CD14-positive monocyte (primary cell): ENCODE measurements at regions not wholly inside any gene's neighbourhood (a gene's known extent, or its start where the extent isn't known, plus 50 kb on each side); places are given as distances from the start of the nearest gene placed in this dataset.

Experiments
- DNase-seq, 3 donors: peaks; one replicate each; pipeline ENCODE4 v3.0.0-alpha.2; 2011 to 2022
- H2AFZ ChIP-seq: 2 replicates; pipeline ENCODE4 v1.6.0; 2012; ENCODE audit warnings: mild to moderate bottlenecking, low read depth, low read length, inconsistent platforms; ENCODE audit not compliant: insufficient read depth, poor library complexity, severe bottlenecking
- H3K27ac ChIP-seq, 2 donors: 1 replicate in 1 of 2; 2 replicates in 1 of 2; pipeline ENCODE4 v1.5.1; 2012 to 2013; ENCODE audit warnings: low read length in 2 of 2, control low read depth in 1 of 2, inconsistent platforms in 1 of 2, low read depth in 1 of 2, mild to moderate bottlenecking in 1 of 2
- H3K27me3 ChIP-seq, 2 donors: one replicate each; pipeline versions ENCODE4 v1.6.0 to v1.6.1; 2011 to 2013; ENCODE audit warnings: low read length in 2 of 2; ENCODE audit not compliant: control insufficient read depth in 2 of 2, insufficient read depth in 2 of 2
- H3K36me3 ChIP-seq, 2 donors: replicated peaks in 1 of 2; 1 replicate in 1 of 2; 2 replicates in 1 of 2; pipeline versions ENCODE4 v1.5.1 to v1.6.1; 2012 to 2013; ENCODE audit warnings: low read length in 2 of 2, control low read depth in 1 of 2, inconsistent platforms in 1 of 2, mild to moderate bottlenecking in 1 of 2; ENCODE audit not compliant: insufficient read depth in 2 of 2, control insufficient read depth in 1 of 2
- H3K4me1 ChIP-seq, 2 donors: 1 replicate in 1 of 2; 2 replicates in 1 of 2; pipeline versions ENCODE4 v1.5.1 to v1.6.1; 2012 to 2013; ENCODE audit warnings: low read length in 2 of 2, control low read depth in 1 of 2, inconsistent platforms in 1 of 2, mild to moderate bottlenecking in 1 of 2, moderate library complexity in 1 of 2; ENCODE audit not compliant: insufficient read depth in 2 of 2, control insufficient read depth in 1 of 2
- H3K4me2 ChIP-seq: replicated peaks from 2 replicates; pipeline ENCODE3; 2012; ENCODE audit warnings: low read length, moderate library complexity, mild to moderate bottlenecking; ENCODE audit not compliant: poor library complexity, severe bottlenecking; ENCODE audit errors: extremely low read depth
- H3K4me3 ChIP-seq, 3 experiments: fragments of 200-600 bp in 1 of 3; sonication (generic) in 1 of 3; replicated peaks in 1 of 3; 1 replicate in 2 of 3; 2 replicates in 1 of 3; pipeline ENCODE4 v1.5.1; 2011 to 2013; ENCODE audit warnings: low read length in 3 of 3, mild to moderate bottlenecking in 3 of 3, control low read depth in 2 of 3, low read depth in 2 of 3, inconsistent platforms in 1 of 3, moderate library complexity in 1 of 3
- H3K79me2 ChIP-seq: 2 replicates; pipeline ENCODE4 v1.6.0; 2012; ENCODE audit warnings: mild to moderate bottlenecking, control low read depth, inconsistent platforms, low read length, moderate library complexity; ENCODE audit not compliant: insufficient read depth
- H3K9ac ChIP-seq: 2 replicates; pipeline ENCODE4 v1.6.0; 2017; ENCODE audit warnings: low read length, mild to moderate bottlenecking; ENCODE audit not compliant: insufficient read depth, poor library complexity, severe bottlenecking
- H3K9me3 ChIP-seq, 2 donors: replicated peaks in 1 of 2; 1 replicate in 1 of 2; 2 replicates in 1 of 2; pipeline versions ENCODE4 v1.5.1 to v1.6.1; 2012 to 2013; ENCODE audit warnings: low read length in 2 of 2, control low read depth in 1 of 2; ENCODE audit not compliant: control insufficient read depth in 1 of 2, insufficient read depth in 1 of 2
- H4K20me1 ChIP-seq: 2 replicates; pipeline ENCODE4 v1.6.0; 2012; ENCODE audit warnings: mild to moderate bottlenecking, low read length, control low read depth, moderate library complexity; ENCODE audit not compliant: insufficient read depth
- H3K27ac Mint-ChIP-seq, 7 donors: one replicate each; pipeline ENCODE4 v1.8.0; 2020; ENCODE audit warnings: mild to moderate bottlenecking in 7 of 7, mixed read lengths in 7 of 7, moderate library complexity in 6 of 7, inconsistent platforms in 2 of 7
- H3K27me3 Mint-ChIP-seq, 3 donors: one replicate each; pipeline ENCODE4 v1.8.0; 2021 to 2022; ENCODE audit warnings: low read depth in 3 of 3, mild to moderate bottlenecking in 3 of 3, mixed read lengths in 3 of 3, moderate library complexity in 3 of 3, inconsistent platforms in 1 of 3
- H3K36me3 Mint-ChIP-seq, 2 donors: one replicate each; pipeline ENCODE4 v1.8.0; 2020; ENCODE audit warnings: mixed read lengths in 2 of 2, inconsistent platforms in 1 of 2, mild to moderate bottlenecking in 1 of 2
- H3K4me1 Mint-ChIP-seq: one replicate; pipeline ENCODE4 v1.8.0; 2020; ENCODE audit warnings: mild to moderate bottlenecking, mixed read lengths
- H3K4me3 Mint-ChIP-seq, 2 donors: one replicate each; pipeline ENCODE4 v1.8.0; 2020; ENCODE audit warnings: mild to moderate bottlenecking in 2 of 2, mixed read lengths in 2 of 2, moderate library complexity in 1 of 2
- H3K9me3 Mint-ChIP-seq, 7 donors: one replicate each; pipeline ENCODE4 v1.8.0; 2020 to 2022; ENCODE audit warnings: mixed read lengths in 7 of 7, mild to moderate bottlenecking in 6 of 7, moderate library complexity in 6 of 7, inconsistent platforms in 2 of 7
- CTCF ChIP-seq: fragments of 200-600 bp; IDR thresholded peaks from one replicate; pipeline ENCODE4 v1.8.0; 2022; ENCODE audit warnings: antibody characterized with exemption, mild to moderate bottlenecking
- WGBS: methylation state at CpG from one replicate; pipeline ENCODE4 v1.1.5; 2013; ENCODE audit warnings: missing lambda C conversion rate; ENCODE audit not compliant: insufficient coverage; 5-methylcytosine and 5-hydroxymethylcytosine counted together
- intact Hi-C, 2 donors: fragments of 100-400 bp; cut with micrococcal nuclease; formaldehyde crosslinking; loops; one replicate each; pipeline versions ENCODE4 v1.15.0 to v1.15.1; 2023

GRCh38 chr6:113526553-113526952 lies 330.6 kb upstream of the MARCKS start:
- WGBS, result no CpG with 5 or more reads among the region's 1 CpG

GRCh38 chr6:113526995-113527394 lies 330.1 kb upstream of the MARCKS start:
- WGBS, result no CpG with 5 or more reads among the region's 3 CpGs
- TF ChIP-seq CTCF, result no peak

More at GRCh38 chr6:113526553-113526952, 330.6 kb upstream of the MARCKS start:
- H3K4me2 ChIP-seq, result no peak overlapping the region
- H3K4me3 Mint-ChIP-seq, result no peak overlapping the region
- H3K27me3 ChIP-seq, result no peaks in the 10 kb centered on the region
- no peak overlapping the region for H3K9ac ChIP-seq
- H3K36me3 ChIP-seq, result no peaks in the 10 kb centered on the region
- H3K27ac Mint-ChIP-seq, result no peak overlapping the region
- H3K36me3 Mint-ChIP-seq, result no peaks in the 10 kb centered on the region
- TF ChIP-seq CTCF, result no peak
- H2AFZ ChIP-seq, result no peak overlapping the region
- H3K27me3 Mint-ChIP-seq, result no peaks in the 10 kb centered on the region
- no peak overlapping the region for H3K27ac ChIP-seq
- no peak for DNase-seq
- intact Hi-C loops, result no loop called here
- H3K9me3 ChIP-seq, result no peaks in the 10 kb centered on the region
- H3K79me2 ChIP-seq, result no peaks in the 10 kb centered on the region
- H3K9me3 Mint-ChIP-seq, result peaks cover 0 to 7% (median 1%) of the 10 kb centered on the region in 7 donors
- H3K4me1 ChIP-seq, result no peaks in the 10 kb centered on the region
- H3K4me1 Mint-ChIP-seq, result no peaks in the 10 kb centered on the region
- H3K4me3 ChIP-seq, result no peak overlapping the region
- H4K20me1 ChIP-seq, result no peaks in the 10 kb centered on the region

More at GRCh38 chr6:113526995-113527394, 330.1 kb upstream of the MARCKS start:
- no peak overlapping the region for H3K27ac Mint-ChIP-seq
- H3K36me3 Mint-ChIP-seq, result no peaks in the 10 kb centered on the region
- Histone ChIP-seq H3K4me2 (no peak overlapping the region), H3K79me2 (no peaks in the 10 kb centered on the region), H3K4me1 (no peaks in the 10 kb centered on the region), H3K9me3 (no peaks in the 10 kb centered on the region), H3K27me3 (no peaks in the 10 kb centered on the region), H4K20me1 (no peaks in the 10 kb centered on the region), H2AFZ (no peak overlapping the region), H3K4me3 (no peak overlapping the region), H3K36me3 (no peaks in the 10 kb centered on the region), H3K27ac (no peak overlapping the region), H3K9ac (no peak overlapping the region)
- H3K4me1 Mint-ChIP-seq, result no peaks in the 10 kb centered on the region
- H3K27me3 Mint-ChIP-seq, result no peaks in the 10 kb centered on the region
- no peak for DNase-seq
- intact Hi-C loops, result no loop called here
- H3K4me3 Mint-ChIP-seq, result no peak overlapping the region
- H3K9me3 Mint-ChIP-seq, result peaks cover 0 to 7% (median 1%) of the 10 kb centered on the region in 7 donors
